ENCODE measurements at regions not wholly inside any gene's neighbourhood (a gene's known extent, or its start where the extent isn't known, plus 50 kb on each side); places are given as distances from the start of the nearest gene placed in this dataset.

DNA sequence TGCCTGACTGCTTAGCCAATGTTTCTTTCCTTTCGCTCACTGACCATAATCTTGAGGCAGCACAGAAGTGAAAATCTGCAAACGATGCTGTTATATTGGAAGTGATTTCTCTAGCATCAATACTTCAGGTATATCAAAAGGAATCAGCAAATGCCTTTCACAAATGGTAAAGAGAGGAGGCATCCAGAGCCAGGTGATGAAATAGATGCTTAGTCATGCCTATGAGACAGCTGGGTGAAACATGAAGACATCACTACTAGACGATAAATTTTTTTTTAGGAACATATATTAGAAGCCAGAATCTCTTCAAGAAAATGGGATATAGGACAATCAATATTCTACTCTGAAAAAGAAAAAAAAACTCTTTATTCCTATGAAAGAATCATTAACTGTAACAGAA lies 249.2 kb upstream of the SLC39A10 start:
- no peak for DNase-seq (ENCODE audit: low read depth)

GRCh38 chr2:195406886-195407603 lies 250.0 kb upstream of the SLC39A10 start:
- DNase-seq (ENCODE audit: low read depth) = no peak

DNA sequence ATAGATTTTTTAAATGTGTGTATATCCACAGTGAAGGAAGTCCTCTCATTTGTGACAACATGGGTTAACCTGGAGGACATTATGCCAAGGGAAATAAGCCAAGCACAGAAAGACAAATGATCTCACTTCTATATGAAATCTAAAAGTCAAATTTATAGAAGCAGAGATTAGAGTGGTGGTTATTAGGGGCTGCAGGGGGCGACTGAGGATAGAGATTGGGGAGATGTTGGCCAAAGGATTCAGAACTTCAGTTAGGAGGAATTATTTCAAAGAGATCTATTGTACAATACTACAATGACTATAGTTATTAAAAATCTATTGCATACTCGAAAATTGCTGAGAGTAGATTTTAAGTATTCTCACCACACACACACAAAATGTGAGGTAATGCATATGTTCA lies 252.4 kb upstream of the SLC39A10 start:
- DNase-seq (ENCODE audit: low read depth) = no peak

DNA sequence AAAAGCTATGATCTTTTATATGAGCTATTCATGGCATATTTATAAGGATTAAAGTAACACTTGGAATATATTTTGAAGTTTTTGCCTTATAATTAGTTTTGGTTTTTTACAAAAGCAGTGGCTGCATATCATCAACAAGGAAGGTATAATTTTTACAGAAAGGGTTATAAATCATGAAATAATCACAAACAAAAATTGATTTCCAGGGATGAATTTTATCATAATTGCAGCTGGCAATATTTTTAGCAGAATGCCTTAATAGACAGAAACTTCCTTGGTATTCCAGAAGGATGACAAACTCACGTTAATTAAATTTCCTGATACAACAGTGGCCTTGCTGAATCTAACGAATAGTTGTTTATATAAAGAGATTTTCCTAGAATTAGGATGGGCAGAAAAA lies 260.5 kb upstream of the SLC39A10 start:
- DNase-seq (ENCODE audit: low read depth) = no peak

GRCh38 chr2:195395362-195395761 lies 261.7 kb upstream of the SLC39A10 start:
- no peak for DNase-seq (ENCODE audit: low read depth)

GRCh38 chr2:195392446-195393336 lies 264.3 kb upstream of the SLC39A10 start:
- DNase-seq (ENCODE audit: low read depth) = no peak

DNA sequence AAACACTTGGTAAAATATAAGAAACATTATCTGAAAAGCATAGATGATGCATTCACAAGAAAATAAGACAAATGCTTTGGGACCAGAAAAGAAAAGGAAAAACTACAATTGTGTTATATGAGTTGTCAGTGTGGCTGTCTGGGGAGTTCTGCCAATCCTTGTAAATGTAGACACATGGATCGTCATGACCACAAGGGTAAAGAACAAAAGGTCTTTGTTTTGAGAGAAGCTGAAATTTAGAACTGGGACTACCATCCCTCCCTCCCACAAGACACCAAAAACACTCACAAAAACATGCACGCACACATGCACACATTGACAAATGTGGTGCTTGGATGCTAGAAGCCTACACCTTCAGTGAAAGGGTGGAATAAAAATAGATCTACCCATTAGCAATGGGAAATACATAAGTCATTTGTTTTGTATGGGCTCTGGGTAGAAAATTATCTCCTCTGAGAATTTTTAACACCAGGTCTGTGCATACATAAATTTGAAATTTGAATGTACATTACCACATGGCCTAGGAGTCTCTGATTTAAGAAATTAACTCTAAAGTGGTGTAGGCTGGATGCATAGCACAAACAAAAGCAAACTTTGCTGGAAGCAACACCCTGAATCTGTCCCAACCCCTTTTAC lies 266.2 kb upstream of the SLC39A10 start:
- DNase-seq (ENCODE audit: low read depth) = no peak

GRCh38 chr2:195388028-195388427 lies 269.0 kb upstream of the SLC39A10 start:
- DNase-seq (ENCODE audit: low read depth) = no peak

DNA sequence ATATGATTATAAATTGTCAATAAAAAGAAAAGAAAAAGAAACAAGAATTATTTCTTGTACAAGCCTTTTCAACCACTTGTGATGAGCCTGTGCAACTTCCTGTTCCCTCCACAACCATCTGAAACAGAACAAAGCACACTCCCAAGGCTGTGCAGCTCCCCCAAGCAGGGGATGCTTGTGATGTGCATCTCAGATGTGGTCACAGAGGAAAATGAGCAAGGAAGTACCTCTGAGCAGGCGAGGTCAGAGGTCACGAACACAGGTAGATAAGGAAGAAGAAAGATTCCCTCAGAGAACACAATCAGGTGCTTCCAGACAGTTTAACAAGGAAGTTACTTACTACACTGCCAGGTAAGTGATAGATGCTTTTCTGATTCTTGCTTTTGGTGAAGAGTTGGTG lies 274.8 kb upstream of the SLC39A10 start:
- no peak for DNase-seq (ENCODE audit: low read depth)

GRCh38 chr2:195370167-195370943 lies 286.7 kb upstream of the SLC39A10 start:
- no peak for DNase-seq (ENCODE audit: low read depth)

DNA sequence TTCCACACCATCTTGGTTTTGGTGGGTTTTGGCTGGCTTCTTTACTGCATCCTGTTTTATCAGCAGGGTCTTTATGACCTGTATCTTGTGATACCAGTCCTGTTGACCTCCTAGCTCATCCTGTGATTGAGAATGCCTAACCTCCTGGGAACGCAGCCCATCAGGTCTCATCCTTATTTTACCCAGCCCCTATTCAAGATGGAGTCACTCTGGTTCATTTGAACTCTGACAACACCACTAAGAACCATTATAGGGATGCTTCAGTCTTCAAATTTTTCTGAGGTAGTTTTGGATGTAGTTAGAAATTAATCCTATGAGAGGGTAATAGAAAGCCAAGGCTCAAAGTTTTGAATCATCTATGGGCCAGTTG lies 287.8 kb upstream of the SLC39A10 start:
- no peak for DNase-seq (ENCODE audit: low read depth)

DNA sequence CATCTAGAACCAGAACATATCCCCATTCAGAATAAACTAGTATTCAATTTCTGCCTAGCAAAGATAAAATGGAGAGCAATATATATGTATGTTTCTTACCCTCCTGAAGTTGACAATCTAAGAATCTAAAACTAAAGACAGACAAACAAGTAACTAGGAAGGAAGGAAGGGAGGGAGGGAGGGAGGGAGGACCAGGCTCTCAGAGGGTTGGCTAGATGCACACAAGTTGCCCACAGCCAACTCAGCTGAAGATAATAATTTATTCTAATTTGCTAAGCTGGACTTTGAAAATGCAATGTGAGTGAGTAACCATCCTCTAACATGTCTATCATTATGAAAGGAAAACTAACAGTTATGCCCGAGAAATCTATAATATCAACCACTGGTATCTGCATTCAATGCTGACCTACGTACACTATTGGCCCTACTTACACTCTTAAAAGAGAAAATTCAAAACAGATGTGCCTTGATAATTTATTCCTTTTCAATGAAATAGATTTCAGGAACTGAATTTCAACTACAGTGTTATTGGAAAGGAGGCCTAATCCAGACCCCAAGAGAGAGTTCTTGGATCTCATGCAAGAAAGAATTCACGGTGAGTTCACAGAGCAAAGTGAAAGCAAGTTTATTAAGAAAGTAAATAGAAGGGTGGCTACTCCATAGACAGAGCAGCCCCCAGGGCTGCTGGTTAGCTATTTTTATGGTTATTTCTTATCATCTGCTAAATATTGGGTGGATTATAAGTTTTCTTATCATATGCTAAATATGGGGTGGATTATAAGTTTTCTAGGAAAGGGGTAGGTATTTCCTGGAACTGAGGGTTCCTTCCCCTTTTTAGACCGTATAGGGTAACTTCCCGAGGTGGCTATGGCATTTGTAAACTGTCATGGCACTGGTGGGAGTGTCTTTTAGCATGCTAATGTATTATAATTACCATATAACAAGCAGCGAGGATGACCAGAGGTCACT lies 288.5 kb upstream of the SLC39A10 start:
- DNase-seq (ENCODE audit: low read depth) = no peak

DNA sequence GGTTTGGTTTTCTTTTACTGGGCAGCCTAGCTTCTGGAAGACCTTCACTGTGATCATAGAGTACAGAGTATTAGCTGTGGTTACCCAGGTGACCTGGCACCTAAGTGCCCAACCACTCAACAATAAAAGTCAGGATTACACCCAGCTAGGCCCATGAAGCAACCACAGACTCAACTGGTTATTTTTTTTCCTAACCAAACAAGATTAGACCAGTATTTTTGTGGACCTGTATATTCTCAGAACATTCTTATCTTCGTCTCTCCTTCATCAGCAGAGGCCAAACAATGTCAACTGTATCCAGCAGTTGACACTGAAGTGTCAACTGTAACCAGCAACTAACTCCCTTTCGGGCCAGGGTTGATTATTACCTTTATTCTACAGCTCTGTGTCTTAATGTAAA lies 289.2 kb upstream of the SLC39A10 start:
- DNase-seq (ENCODE audit: low read depth) = no peak

DNA sequence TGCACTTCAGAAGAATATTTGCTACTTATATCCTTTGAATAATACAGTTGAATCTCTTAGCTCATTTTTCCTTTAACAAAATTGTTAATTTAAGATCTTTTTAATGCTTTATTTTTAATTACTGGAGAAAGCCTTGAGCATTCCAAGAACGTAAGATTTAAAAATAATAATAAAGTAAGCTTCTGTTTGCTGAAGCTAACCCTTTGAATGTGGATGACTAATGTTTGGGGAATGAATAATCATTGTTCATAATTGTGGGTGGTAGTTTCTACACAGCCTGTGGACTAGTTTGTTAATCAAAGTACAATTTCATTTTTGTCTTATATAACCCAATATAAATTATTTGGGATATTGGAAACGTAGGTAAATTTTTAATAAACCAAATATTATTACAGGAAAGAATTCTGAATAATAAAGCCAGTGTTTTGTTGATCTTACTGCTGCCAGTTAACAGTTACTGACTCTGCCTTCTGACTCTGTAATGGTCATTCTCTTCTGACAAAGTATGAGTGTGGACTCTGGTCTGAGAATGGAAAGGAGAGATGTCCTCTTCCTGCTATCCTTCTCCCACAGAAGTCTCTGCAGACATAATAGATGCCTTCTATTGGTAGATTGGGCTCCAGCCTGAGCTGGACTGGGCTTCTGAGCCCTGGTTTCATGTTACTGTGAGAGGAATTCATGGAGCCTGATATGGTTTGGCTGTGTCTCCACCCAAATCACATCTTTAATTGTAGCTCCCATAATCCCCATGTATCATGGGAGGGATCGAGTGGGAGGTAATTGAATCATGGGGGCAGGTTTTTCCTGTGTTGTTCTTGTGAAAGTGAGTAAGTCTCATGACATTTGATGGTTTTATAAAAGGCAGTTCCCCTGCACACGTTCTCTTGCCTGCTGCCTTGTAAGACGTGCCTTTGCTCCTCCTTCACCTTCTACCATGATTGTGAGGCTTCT lies 292.7 kb upstream of the SLC39A10 start:
- DNase-seq (ENCODE audit: low read depth) = peak; percentile 7

DNA sequence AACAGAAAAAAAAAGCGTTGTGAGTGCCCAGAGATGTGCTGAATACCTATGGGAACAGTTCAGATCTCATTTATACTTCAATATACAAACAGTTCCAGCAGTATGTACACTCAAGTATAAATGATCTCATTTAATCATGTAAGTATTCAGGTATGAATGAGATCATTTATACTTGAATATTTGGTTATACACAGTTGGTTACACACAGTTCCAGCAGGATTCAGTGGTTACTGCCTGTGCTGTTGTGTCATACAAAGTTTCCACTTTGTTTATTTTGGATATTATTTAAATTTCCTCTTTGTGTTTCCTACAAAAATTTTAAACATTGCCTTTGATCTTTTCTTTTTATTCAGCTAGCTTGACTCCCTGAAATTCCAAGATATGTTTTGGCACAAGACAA lies 293.5 kb upstream of the SLC39A10 start:
- peak; percentile 7 for DNase-seq (ENCODE audit: low read depth)

- no peak for DNase-seq (ENCODE audit: low read depth)
Observed at GRCh38 chr2:195360242-195360641, 296.8 kb upstream of the SLC39A10 start.

- DNase-seq (ENCODE audit: low read depth) = no peak
Observed at GRCh38 chr2:195359043-195359735, 297.8 kb upstream of the SLC39A10 start.

- DNase-seq (ENCODE audit: low read depth) = no peak
Observed at GRCh38 chr2:195356920-195357440, 300.0 kb upstream of the SLC39A10 start.

DNA sequence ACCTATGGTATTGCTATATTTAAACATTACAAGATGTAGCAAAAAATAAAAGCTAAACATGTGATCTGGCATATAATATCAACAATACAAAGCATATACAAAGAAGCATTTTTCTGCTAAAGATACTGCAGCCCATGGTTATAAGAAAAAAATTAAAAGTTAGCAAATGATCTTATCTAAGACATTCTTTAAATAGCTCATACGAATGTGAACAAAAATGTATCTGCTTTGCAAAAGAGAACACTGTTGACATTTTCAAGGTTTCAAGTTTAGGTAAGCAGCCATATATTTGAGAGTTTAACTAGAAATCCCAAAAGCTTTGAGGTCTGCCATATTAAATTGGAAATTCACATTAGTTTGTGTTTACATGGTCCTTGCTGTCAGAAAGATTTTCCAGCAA lies 301.0 kb upstream of the SLC39A10 start:
- DNase-seq (ENCODE audit: low read depth) = no peak
